Amniotic epithelial cell (primary cell): ENCODE measurements at regions not wholly inside any gene's neighbourhood (a gene's known extent, or its start where the extent isn't known, plus 50 kb on each side); places are given as distances from the start of the nearest gene placed in this dataset.

ENCODE experiments used
- DNase-seq: peaks from one replicate; pipeline ENCODE4 v3.0.0-alpha.2; 2010; ENCODE audit warnings: low read depth

GRCh38 chr6:22808466-22808865 lies 239.1 kb downstream of the HDGFL1 start:
- no peak for DNase-seq

- DNase-seq: no peak
Observed at GRCh38 chr6:22809370-22809769, 240.0 kb downstream of the HDGFL1 start.

GRCh38 chr6:22819209-22819608 lies 249.8 kb downstream of the HDGFL1 start:
- no peak for DNase-seq

- DNase-seq: peak; percentile 97
Observed at GRCh38 chr6:22821664-22822320, 252.4 kb downstream of the HDGFL1 start.

- no peak for DNase-seq
Observed at GRCh38 chr6:22825210-22825609, 255.8 kb downstream of the HDGFL1 start.

GRCh38 chr6:22826961-22827360 lies 257.6 kb downstream of the HDGFL1 start:
- peak; percentile 51 for DNase-seq

- DNase-seq: peak; percentile 32
Observed at GRCh38 chr6:22827760-22828159, 258.4 kb downstream of the HDGFL1 start.

- DNase-seq: peak; percentile 98
Observed at GRCh38 chr6:22828179-22829062, 259.1 kb downstream of the HDGFL1 start.

- DNase-seq: no peak
Observed at GRCh38 chr6:22829070-22829469, 259.7 kb downstream of the HDGFL1 start.

GRCh38 chr6:22830463-22830862 lies 261.1 kb downstream of the HDGFL1 start:
- DNase-seq: no peak

- no peak for DNase-seq
Observed at GRCh38 chr6:22833191-22833590, 263.8 kb downstream of the HDGFL1 start.

- peak; percentile 46 for DNase-seq
Observed at GRCh38 chr6:22838345-22838744, 269.0 kb downstream of the HDGFL1 start.

GRCh38 chr6:22845467-22845866 lies 276.1 kb downstream of the HDGFL1 start:
- DNase-seq: no peak

GRCh38 chr6:22848121-22848520 lies 278.8 kb downstream of the HDGFL1 start:
- no peak for DNase-seq

GRCh38 chr6:22849921-22850320 lies 280.6 kb downstream of the HDGFL1 start:
- no peak for DNase-seq

- DNase-seq: no peak
Observed at GRCh38 chr6:22852101-22852500, 282.7 kb downstream of the HDGFL1 start.

- peak; percentile 66 for DNase-seq
Observed at GRCh38 chr6:22873513-22874136, 304.3 kb downstream of the HDGFL1 start.

GRCh38 chr6:22875845-22876244 lies 306.5 kb downstream of the HDGFL1 start:
- DNase-seq: no peak

GRCh38 chr6:22878324-22878701 lies 308.9 kb downstream of the HDGFL1 start:
- no peak for DNase-seq

GRCh38 chr6:22878706-22879105 lies 309.3 kb downstream of the HDGFL1 start:
- DNase-seq: no peak

- DNase-seq: peak; percentile 99
Observed at GRCh38 chr6:22880686-22881433, 311.5 kb downstream of the HDGFL1 start.

- no peak for DNase-seq
Observed at GRCh38 chr6:22882581-22882980, 313.2 kb downstream of the HDGFL1 start.
